GM19351 (cell line): ENCODE measurements at regions not wholly inside any gene's neighbourhood (a gene's known extent, or its start where the extent isn't known, plus 50 kb on each side); places are given as distances from the start of the nearest gene placed in this dataset.
"Not testable (repeated sequence)": the region's sequence is repeated elsewhere in the genome, so short reads cannot be mapped to it uniquely, and the experiment has no call there.

Experiments
- ATAC-seq: cut with Tn5 transposase; IDR thresholded peaks from one replicate; pipeline ENCODE4 v1.9.1; 2021; ENCODE audit warnings: mild to moderate bottlenecking, moderate library complexity; ENCODE audit not compliant: unreplicated experiment

GRCh38 chr12:84411031-84411430 is 501.6 kb downstream of the SLC6A15 start:
- ATAC-seq: no peak

- no peak for ATAC-seq
Observed at GRCh38 chr12:84408936-84409335, 503.7 kb downstream of the SLC6A15 start.

GRCh38 chr12:84406720-84407119 is 505.9 kb downstream of the SLC6A15 start:
- ATAC-seq: not testable (repeated sequence)

- ATAC-seq: no peak
Observed at GRCh38 chr12:84397846-84398245, 514.8 kb downstream of the SLC6A15 start.

GRCh38 chr12:84397263-84397662 is 515.3 kb downstream of the SLC6A15 start:
- ATAC-seq: no peak

- not testable (repeated sequence) for ATAC-seq
Observed at GRCh38 chr12:84391176-84391575, 521.4 kb downstream of the SLC6A15 start.

GRCh38 chr12:84384384-84384783 is 528.2 kb downstream of the SLC6A15 start:
- ATAC-seq: no peak

GRCh38 chr12:84382486-84382885 is 530.1 kb downstream of the SLC6A15 start:
- not testable (repeated sequence) for ATAC-seq

GRCh38 chr12:84376320-84376719 is 536.3 kb downstream of the SLC6A15 start:
- no peak for ATAC-seq

GRCh38 chr12:84375449-84376170 is 537.0 kb downstream of the SLC6A15 start:
- no peak for ATAC-seq

GRCh38 chr12:84362552-84362897 is 550.1 kb downstream of the SLC6A15 start:
- no peak for ATAC-seq

GRCh38 chr12:84361651-84362551 is 550.7 kb downstream of the SLC6A15 start:
- ATAC-seq: no peak

- no peak for ATAC-seq
Observed at GRCh38 chr12:84357314-84357713, 555.3 kb downstream of the SLC6A15 start.

- ATAC-seq: no peak
Observed at GRCh38 chr12:84356224-84356623, 556.4 kb downstream of the SLC6A15 start.

GRCh38 chr12:84355561-84355960 is 557.0 kb downstream of the SLC6A15 start:
- no peak for ATAC-seq

GRCh38 chr12:84348582-84348981 is 564.0 kb downstream of the SLC6A15 start:
- no peak for ATAC-seq

- ATAC-seq: no peak
Observed at GRCh38 chr12:84341467-84342193, 571.0 kb downstream of the SLC6A15 start.

- no peak for ATAC-seq
Observed at GRCh38 chr12:84336231-84336630, 576.4 kb downstream of the SLC6A15 start.

- ATAC-seq: no peak
Observed at GRCh38 chr12:84329938-84330337, 582.7 kb downstream of the SLC6A15 start.

- ATAC-seq: no peak
Observed at GRCh38 chr12:84315926-84316325, 596.7 kb downstream of the SLC6A15 start.

- no peak for ATAC-seq
Observed at GRCh38 chr12:84313323-84313675, 599.3 kb downstream of the SLC6A15 start.

- ATAC-seq: no peak
Observed at GRCh38 chr12:84308211-84308610, 604.4 kb downstream of the SLC6A15 start.
